GM12891 (cell line): ENCODE measurements at regions not wholly inside any gene's neighbourhood (a gene's known extent, or its start where the extent isn't known, plus 50 kb on each side); places are given as distances from the start of the nearest gene placed in this dataset.
"Not testable (repeated sequence)": the region's sequence is repeated elsewhere in the genome, so short reads cannot be mapped to it uniquely, and the experiment has no call there.

Source experiments
- POLR2A ChIP-seq: IDR thresholded peaks from 2 replicates; pipeline ENCODE4 v1.6.1; 2011; ENCODE audit warnings: low read depth, low read length, control low read depth
- POLR2AphosphoS5 ChIP-seq: IDR thresholded peaks from 2 replicates; pipeline ENCODE4 v1.6.1; 2011; ENCODE audit warnings: low read depth, low read length, control low read depth
- POU2F2 ChIP-seq: IDR thresholded peaks from 2 replicates; pipeline ENCODE4 v1.6.1; 2011; ENCODE audit warnings: low read depth, mild to moderate bottlenecking, control low read depth, low read length, moderate library complexity
- SPI1 ChIP-seq: IDR thresholded peaks from 2 replicates; pipeline ENCODE4 v1.6.1; 2011; ENCODE audit warnings: low read depth, low read length, control low read depth
- TAF1 ChIP-seq: IDR thresholded peaks from 2 replicates; pipeline ENCODE4 v1.6.1; 2011; ENCODE audit warnings: low read depth, low read length, control low read depth

GRCh38 chr13:52565324-52565723 is 76.9 kb upstream of the HNRNPA1L2 start:
- not testable (repeated sequence) for TF ChIP-seq POU2F2, POLR2AphosphoS5, POLR2A, TAF1, SPI1
